GM12873 (cell line): ENCODE measurements at regions not wholly inside any gene's neighbourhood (a gene's known extent, or its start where the extent isn't known, plus 50 kb on each side); places are given as distances from the start of the nearest gene placed in this dataset.

Experiments
- CTCF ChIP-seq: IDR thresholded peaks from 2 replicates; pipeline ENCODE4 v1.5.1; 2012; ENCODE audit warnings: low read depth, mild to moderate bottlenecking, moderate library complexity, low read length, control low read depth; ENCODE audit not compliant: insufficient read depth; ENCODE audit errors: missing control alignments

- no peak for TF ChIP-seq CTCF
These were observed 235.3 kb upstream of the ZFP64 start for GRCh38 chr20:52426856-52427255.

- TF ChIP-seq CTCF: no peak
These were observed 234.1 kb upstream of the ZFP64 start for GRCh38 chr20:52425701-52426100.

GRCh38 chr20:52425253-52425652, 233.7 kb upstream of the ZFP64 start:
- no peak for TF ChIP-seq CTCF

DNA sequence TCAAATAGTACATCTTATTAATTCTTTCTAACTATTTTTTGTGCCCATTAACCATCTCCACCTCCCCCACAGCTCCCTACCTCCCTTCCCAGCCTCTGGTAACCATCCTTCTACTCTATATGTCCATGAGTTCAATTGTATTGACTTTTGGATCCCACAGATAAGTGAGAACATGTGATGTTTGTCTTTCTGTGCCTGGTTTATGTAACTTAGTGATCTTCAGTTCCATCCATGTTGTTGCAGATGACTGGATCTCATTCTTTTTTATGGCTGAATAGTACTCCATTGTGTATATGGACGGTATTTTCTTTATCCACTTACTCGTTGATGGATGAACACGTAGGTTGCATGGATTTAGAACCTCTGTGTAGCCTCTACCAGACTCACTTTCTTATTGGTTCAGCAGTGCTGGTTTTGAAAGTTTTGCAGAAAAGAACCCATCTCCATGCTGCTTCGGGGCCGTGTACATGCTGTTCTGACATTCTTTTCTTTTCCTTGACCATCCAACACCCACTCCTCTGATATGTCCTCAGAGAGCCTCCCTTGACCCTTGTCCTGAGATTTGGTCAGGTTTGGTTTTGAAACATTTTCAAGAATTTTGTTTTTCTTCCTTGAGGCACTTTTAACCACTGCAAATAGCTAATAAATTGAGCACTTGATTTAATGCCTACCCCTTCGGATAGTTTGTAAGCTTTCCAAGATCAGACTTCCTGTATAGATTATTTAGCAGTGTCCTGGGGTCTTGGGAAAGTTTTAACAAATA, 231.2 kb upstream of the ZFP64 start:
- TF ChIP-seq CTCF: no peak

- no peak for TF ChIP-seq CTCF
These were observed 229.2 kb upstream of the ZFP64 start for GRCh38 chr20:52420805-52421204.

DNA sequence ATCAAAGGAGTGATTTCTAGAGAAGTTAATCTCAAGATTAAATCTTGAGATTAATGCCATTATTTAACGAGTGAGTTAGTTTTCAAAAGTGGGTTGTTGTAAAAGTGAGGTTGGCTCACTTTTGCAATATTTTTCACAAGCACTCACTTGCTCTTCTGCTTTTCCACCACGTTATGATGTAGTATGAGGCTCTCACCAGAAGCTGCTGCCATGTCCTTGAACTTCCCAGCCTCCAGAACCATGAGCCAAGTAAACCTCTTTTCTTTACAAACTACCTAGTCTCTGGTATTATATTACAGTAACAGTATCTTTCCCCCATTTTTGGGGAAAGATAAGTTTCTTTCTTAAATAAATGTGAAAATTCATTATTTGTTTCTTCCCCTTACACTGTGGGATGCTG, 227.6 kb upstream of the ZFP64 start:
- no peak for TF ChIP-seq CTCF

GRCh38 chr20:52416953-52417352, 225.4 kb upstream of the ZFP64 start:
- TF ChIP-seq CTCF: no peak
